ENCODE measurements at regions not wholly inside any gene's neighbourhood (a gene's known extent, or its start where the extent isn't known, plus 50 kb on each side); places are given as distances from the start of the nearest gene placed in this dataset.
"Not testable (repeated sequence)": the region's sequence is repeated elsewhere in the genome, so short reads cannot be mapped to it uniquely, and the experiment has no call there.

GRCh38 chr5:67870662-67871061 is 344.9 kb upstream of the PIK3R1 start:
- 59% methylated on average over 3 of the region's 3 CpGs for WGBS (ENCODE audit: low lambda C conversion rate, missing lambda C conversion rate)
- Histone ChIP-seq H4K20me1 (ENCODE audit: insufficient read depth, poor library complexity, severe bottlenecking) (no peaks in the 10 kb centered on the region), H3K79me2 (no peaks in the 10 kb centered on the region), H3K36me3 (replicated peaks; ENCODE audit: insufficient read depth, low read depth) (no peaks in the 10 kb centered on the region), H3K4me1 (ENCODE audit: insufficient read depth) (peaks cover 13% of the 10 kb centered on the region), H3K27ac (peak overlapping the region; percentile 32), H3K9me2 (replicated peaks; ENCODE audit: insufficient read depth) (no peaks in the 10 kb centered on the region), H3K27me3 (no peaks in the 10 kb centered on the region), H3K9me3 (ENCODE audit: low read depth) (no peaks in the 10 kb centered on the region), H2AFZ (no peak overlapping the region), H3K4me2 (peak overlapping the region; percentile 9), H3K4me3 (no peak overlapping the region)
- no peak for TF ChIP-seq EZH2 (IDR thresholded peaks at IDR 0.05; ENCODE audit: borderline replicate concordance)
- no peak for TF ChIP-seq EZH2phosphoT487 (IDR thresholded peaks at IDR 0.05; ENCODE audit: low read depth, severe bottlenecking, unreplicated experiment)
- TF ChIP-seq CTCF (IDR thresholded peaks at IDR 0.05; ENCODE audit: poor library complexity): no peak
- no peak for DNase-seq (ENCODE audit: low spot score)

GRCh38 chr5:67864335-67864734 is 351.2 kb upstream of the PIK3R1 start:
- H3K79me2 ChIP-seq; H3K4me1 ChIP-seq (ENCODE audit: insufficient read depth); H4K20me1 ChIP-seq (ENCODE audit: insufficient read depth, poor library complexity, severe bottlenecking); H3K4me3 ChIP-seq; H3K36me3 ChIP-seq (replicated peaks; ENCODE audit: insufficient read depth, low read depth); H3K9me2 ChIP-seq (replicated peaks; ENCODE audit: insufficient read depth); H2AFZ ChIP-seq; DNase-seq (ENCODE audit: low spot score); H3K4me2 ChIP-seq; H3K9me3 ChIP-seq (ENCODE audit: low read depth); H3K27me3 ChIP-seq: not testable (repeated sequence)
- H3K27ac ChIP-seq: peak overlapping the region; percentile 9
- 0% methylated on average over 1 of the region's 1 CpG for WGBS (ENCODE audit: low lambda C conversion rate, missing lambda C conversion rate)

- Histone ChIP-seq H3K36me3 (replicated peaks; ENCODE audit: insufficient read depth, low read depth) (no peaks in the 10 kb centered on the region), H4K20me1 (ENCODE audit: insufficient read depth, poor library complexity, severe bottlenecking) (no peaks in the 10 kb centered on the region), H3K9me3 (ENCODE audit: low read depth) (no peaks in the 10 kb centered on the region), H3K4me1 (ENCODE audit: insufficient read depth) (peaks cover 10% of the 10 kb centered on the region), H3K27ac (no peak overlapping the region), H3K4me2 (no peak overlapping the region), H3K79me2 (no peaks in the 10 kb centered on the region), H3K9me2 (replicated peaks; ENCODE audit: insufficient read depth) (no peaks in the 10 kb centered on the region), H3K27me3 (no peaks in the 10 kb centered on the region), H2AFZ (no peak overlapping the region), H3K4me3 (no peak overlapping the region)
- DNase-seq (ENCODE audit: low spot score): no peak
- TF ChIP-seq CTCF (IDR thresholded peaks at IDR 0.05; ENCODE audit: poor library complexity) (no peak), EZH2 (IDR thresholded peaks at IDR 0.05; ENCODE audit: borderline replicate concordance) (no peak), EZH2phosphoT487 (IDR thresholded peaks at IDR 0.05; ENCODE audit: low read depth, severe bottlenecking, unreplicated experiment) (no peak)
- 83% methylated on average over 5 of the region's 5 CpGs for WGBS (ENCODE audit: low lambda C conversion rate, missing lambda C conversion rate)
Observed at GRCh38 chr5:67858471-67859031, 357.0 kb upstream of the PIK3R1 start.

- Histone ChIP-seq H3K9me3 (ENCODE audit: low read depth) (no peaks in the 10 kb centered on the region), H4K20me1 (ENCODE audit: insufficient read depth, poor library complexity, severe bottlenecking) (no peaks in the 10 kb centered on the region), H3K4me1 (ENCODE audit: insufficient read depth) (peaks cover 10% of the 10 kb centered on the region), H3K27ac (no peak overlapping the region), H3K9me2 (replicated peaks; ENCODE audit: insufficient read depth) (no peaks in the 10 kb centered on the region), H3K4me3 (no peak overlapping the region), H3K36me3 (replicated peaks; ENCODE audit: insufficient read depth, low read depth) (no peaks in the 10 kb centered on the region), H3K79me2 (no peaks in the 10 kb centered on the region), H2AFZ (no peak overlapping the region), H3K4me2 (no peak overlapping the region), H3K27me3 (no peaks in the 10 kb centered on the region)
- WGBS (ENCODE audit: low lambda C conversion rate, missing lambda C conversion rate): 95% methylated on average over 1 of the region's 1 CpG
- no peak for DNase-seq (ENCODE audit: low spot score)
- TF ChIP-seq EZH2phosphoT487 (IDR thresholded peaks at IDR 0.05; ENCODE audit: low read depth, severe bottlenecking, unreplicated experiment) (no peak), CTCF (IDR thresholded peaks at IDR 0.05; ENCODE audit: poor library complexity) (no peak), EZH2 (IDR thresholded peaks at IDR 0.05; ENCODE audit: borderline replicate concordance) (no peak)
Observed at GRCh38 chr5:67857502-67857901, 358.1 kb upstream of the PIK3R1 start.

All from hepatocyte (in vitro differentiated cells).